Endothelial cell of umbilical vein (primary cell): ENCODE measurements at regions not wholly inside any gene's neighbourhood (a gene's known extent, or its start where the extent isn't known, plus 50 kb on each side); places are given as distances from the start of the nearest gene placed in this dataset.

ENCODE experiments used
- BruUV-seq: library from RNA; stranded (reverse); fragments of 400-500 nt; replicated peaks from 2 replicates; lab custom pipeline; 2021; lab: Mats Ljungman, UMichigan
- CTCF ChIA-PET: fragments of 300-600, 350-600 bp; sonication (Branson Sonifier 250); formaldehyde crosslinking; loops from one replicate; lab custom pipeline; 2021; ENCODE audit warnings: antibody characterized with exemption, inconsistent platforms; lab: Charles Lee
- POLR2A ChIA-PET: fragments of 300-600, 350-600 bp; sonication (Branson Sonifier 250); formaldehyde crosslinking; loops from one replicate; lab custom pipeline; 2021; ENCODE audit warnings: antibody characterized with exemption, inconsistent platforms; lab: Charles Lee
- DNase-seq: peaks from one replicate; pipeline ENCODE4 v3.0.0-alpha.2; 2011; ENCODE audit warnings: low read depth, low spot score
- FAIRE-seq: peaks from 2 replicates; lab custom pipeline; 2011; peaks lifted over from hg19 to GRCh38; lab: Jason Lieb, UNC
- H2AFZ ChIP-seq: 2 replicates; pipeline ENCODE4 v1.6.0; 2012; ENCODE audit warnings: low read depth, low read length, control low read depth, inconsistent platforms
- H3K27ac ChIP-seq: 2 replicates; pipeline ENCODE4 v1.5.1; 2011; ENCODE audit warnings: low read depth, mild to moderate bottlenecking, control low read depth, low read length, moderate library complexity; ENCODE audit not compliant: insufficient read depth
- H3K27me3 ChIP-seq, 2 experiments: 2 replicates each; pipeline versions ENCODE4 v1.6.0 to v1.6.1; 2011; ENCODE audit warnings: low read length in 2 of 2, mixed read lengths in 1 of 2; ENCODE audit not compliant: control insufficient read depth in 2 of 2, insufficient read depth in 2 of 2
- H3K36me3 ChIP-seq, 2 experiments: 2 replicates in 1 of 2; 3 replicates in 1 of 2; pipeline ENCODE4 v1.5.1; 2011; ENCODE audit warnings: low read length in 2 of 2, mild to moderate bottlenecking in 1 of 2, moderate library complexity in 1 of 2; ENCODE audit not compliant: control insufficient read depth in 2 of 2, insufficient read depth in 2 of 2; ENCODE audit errors: extremely low read depth in 1 of 2
- H3K4me1 ChIP-seq: 3 replicates; pipeline ENCODE4 v1.5.1; 2011; ENCODE audit warnings: mild to moderate bottlenecking, low read length; ENCODE audit not compliant: control insufficient read depth, insufficient read depth; ENCODE audit errors: extremely low read depth
- H3K4me2 ChIP-seq: 2 replicates; pipeline ENCODE4 v1.6.1; 2011; ENCODE audit warnings: low read length, control low read depth, mixed read lengths; ENCODE audit not compliant: insufficient read depth
- H3K4me3 ChIP-seq, 3 experiments: fragments of 200-600 bp in 1 of 3; sonication (generic), shearing (Covaris generic) in 1 of 3; replicated peaks in 1 of 3; 2 replicates each; pipeline ENCODE4 v1.5.1; 2011 to 2016; ENCODE audit warnings: control low read depth in 3 of 3, low read length in 3 of 3, mild to moderate bottlenecking in 2 of 3, inconsistent platforms in 1 of 3, low read depth in 1 of 3, moderate library complexity in 1 of 3; ENCODE audit not compliant: insufficient read depth in 1 of 3
- H3K79me2 ChIP-seq: 2 replicates; pipeline ENCODE4 v1.6.0; 2012; ENCODE audit warnings: low read length, inconsistent platforms; ENCODE audit not compliant: control insufficient read depth, insufficient read depth
- H3K9ac ChIP-seq: replicated peaks from 2 replicates; pipeline ENCODE3; 2011; ENCODE audit warnings: low read length, control low read depth; ENCODE audit not compliant: insufficient read depth; ENCODE audit errors: extremely low read depth
- H3K9me1 ChIP-seq: replicated peaks from 3 replicates; pipeline ENCODE4 v1.6.0; 2011; ENCODE audit warnings: mild to moderate bottlenecking, low read length; ENCODE audit not compliant: control insufficient read depth, insufficient read depth; ENCODE audit errors: extremely low read depth
- H3K9me3 ChIP-seq: replicated peaks from 2 replicates; pipeline ENCODE4 v1.5.1; 2012; ENCODE audit warnings: low read length, inconsistent platforms; ENCODE audit not compliant: control insufficient read depth, insufficient read depth
- H4K20me1 ChIP-seq: replicated peaks from 2 replicates; pipeline ENCODE3; 2011; ENCODE audit warnings: mild to moderate bottlenecking, low read length; ENCODE audit not compliant: control insufficient read depth, insufficient read depth; ENCODE audit errors: extremely low read depth
- CTCF ChIP-seq, 2 donors: IDR thresholded peaks; 1 replicate in 1 of 2; 2 replicates in 1 of 2; pipeline ENCODE4 v1.5.1; 2011; ENCODE audit warnings: low read length in 2 of 2, mild to moderate bottlenecking in 2 of 2, moderate library complexity in 2 of 2, control low read depth in 1 of 2, inconsistent platforms in 1 of 2, low read depth in 1 of 2; ENCODE audit not compliant: insufficient read depth in 1 of 2; ENCODE audit errors: extremely low read depth in 1 of 2
- EZH2 ChIP-seq: IDR thresholded peaks from 2 replicates; pipeline ENCODE4 v1.6.1; 2012; ENCODE audit warnings: borderline replicate concordance, low read depth, mild to moderate bottlenecking, moderate library complexity, low read length, inconsistent platforms; ENCODE audit not compliant: severe bottlenecking
- FOS ChIP-seq: IDR thresholded peaks from 2 replicates; pipeline ENCODE4 v1.6.1; 2011; ENCODE audit warnings: mild to moderate bottlenecking, low read length, moderate library complexity, borderline replicate concordance; ENCODE audit not compliant: insufficient read depth
- GATA2 ChIP-seq: IDR thresholded peaks from 2 replicates; pipeline ENCODE4 v1.7.0; 2011; ENCODE audit warnings: low read depth, mild to moderate bottlenecking, moderate library complexity, mixed read lengths, low read length; ENCODE audit not compliant: insufficient read length, insufficient read depth
- JUN ChIP-seq: IDR thresholded peaks from 2 replicates; pipeline ENCODE4 v1.6.1; 2011; ENCODE audit warnings: borderline replicate concordance, low read depth; ENCODE audit not compliant: insufficient read length, insufficient read depth
- MAX ChIP-seq: IDR thresholded peaks from 2 replicates; pipeline ENCODE4 v1.6.1; 2011; ENCODE audit not compliant: insufficient read depth, insufficient read length
- MYC ChIP-seq: IDR thresholded peaks from one replicate; pipeline ENCODE4 v1.6.1; 2011; ENCODE audit warnings: mild to moderate bottlenecking, low read depth, low read length
- POLR2A ChIP-seq: IDR thresholded peaks from 2 replicates; pipeline ENCODE4 v1.6.1; 2012; ENCODE audit warnings: low read depth, mild to moderate bottlenecking, control low read depth, low read length
- POLR2AphosphoS5 ChIP-seq: IDR thresholded peaks from 2 replicates; pipeline ENCODE4 v1.6.1; 2012; ENCODE audit warnings: low read depth, mild to moderate bottlenecking, control low read depth, low read length, moderate library complexity; ENCODE audit not compliant: insufficient read depth
- dilution Hi-C: fragments of 300-500 bp; cut with MboI; formaldehyde crosslinking; loops from one replicate; pipeline ENCODE4 v1.15.0; 2019; ENCODE audit warnings: low sequenced_read_pairs; ENCODE audit not compliant: extremely low pct_ligation_motif_present
- intact Hi-C: fragments of 100-400 bp; cut with micrococcal nuclease; formaldehyde crosslinking; loops from one replicate; pipeline ENCODE4 v1.10.0; 2022

- H3K4me2 ChIP-seq: peak overlapping the region; percentile 33
- no peaks in the 10 kb centered on the region for H3K9me1 ChIP-seq
- H3K9me3 ChIP-seq: no peaks in the 10 kb centered on the region
- no peaks in the 10 kb centered on the region for H3K79me2 ChIP-seq
- FAIRE-seq (peak; percentile 15), DNase-seq (peak; percentile 23)
- no TSS peak for BruUV-seq
- no peaks in the 10 kb centered on the region for H4K20me1 ChIP-seq
- peaks cover 11% of the 10 kb centered on the region for H3K4me1 ChIP-seq
- H2AFZ ChIP-seq: peak overlapping the region; percentile 19
- POLR2A ChIA-PET: no interaction called here
- dilution Hi-C loops: no loop called here
- intact Hi-C loops: no loop called here
- CTCF ChIA-PET: no interaction called here
- no peak overlapping the region for H3K4me3 ChIP-seq
- peak overlapping the region; percentile 82 for H3K27ac ChIP-seq
- H3K9ac ChIP-seq: no peak overlapping the region
- H3K27me3 ChIP-seq: peaks cover 0 to 2% of the 10 kb centered on the region in 2 experiments
- TF ChIP-seq MAX: no peak
- no peak for TF ChIP-seq MYC
- TF ChIP-seq JUN: peak; percentile 47
- TF ChIP-seq POLR2AphosphoS5: no peak
- peak; percentile 24 for TF ChIP-seq FOS
- no peak for TF ChIP-seq GATA2
- H3K36me3 ChIP-seq: no peaks in the 10 kb centered on the region
These were observed 239.7 kb downstream of the SNAPC1 start for GRCh38 chr14:62001963-62002362.

- Histone ChIP-seq H3K9ac (peak overlapping the region; percentile 18), H3K4me3 (no peak overlapping the region), H3K9me1 (no peaks in the 10 kb centered on the region), H3K9me3 (no peaks in the 10 kb centered on the region), H3K27ac (peak overlapping the region; percentile 82), H4K20me1 (no peaks in the 10 kb centered on the region), H3K4me2 (peak overlapping the region; percentile 33), H3K79me2 (no peaks in the 10 kb centered on the region), H2AFZ (peak overlapping the region; percentile 19), H3K36me3 (no peaks in the 10 kb centered on the region), H3K27me3 (peaks cover 0 to 2% of the 10 kb centered on the region in 2 experiments), H3K4me1 (peaks cover 11% of the 10 kb centered on the region)
- intact Hi-C loops (no loop called here), dilution Hi-C loops (no loop called here)
- CTCF ChIA-PET: interaction anchor here (0.8 kb wide), 1 partner anchor 59 kb away, joined by 3 read pairs; no protein-coding TSS in a partner anchor
- FAIRE-seq: no peak
- POLR2A ChIA-PET: no interaction called here
- no TSS peak for BruUV-seq
- TF ChIP-seq FOS: no peak
- no peak for TF ChIP-seq MYC
- no peak for TF ChIP-seq POLR2A
- no peak for TF ChIP-seq CTCF (IDR thresholded peaks at IDR 0.05; ENCODE audit: extremely low read depth in 1 of 2, insufficient read depth in 1 of 2, low read depth in 1 of 2, low read length in 2 of 2)
- no peak for TF ChIP-seq EZH2
- no peak for TF ChIP-seq POLR2AphosphoS5
- TF ChIP-seq GATA2: no peak
- TF ChIP-seq JUN: no peak
- no peak for TF ChIP-seq MAX
- DNase-seq: peak; percentile 6
These were observed 240.4 kb downstream of the SNAPC1 start for GRCh38 chr14:62002642-62003041.
